IMR-90 (cell line): ENCODE measurements at regions not wholly inside any gene's neighbourhood (a gene's known extent, or its start where the extent isn't known, plus 50 kb on each side); places are given as distances from the start of the nearest gene placed in this dataset.

Source experiments
- ATAC-seq: fragments of 200-7000 bp; cut with Tn5 transposase; 2 replicates; pipeline ENCODE4 v1.9.1; 2020; ENCODE audit warnings: low read depth, mild to moderate bottlenecking, moderate library complexity
- BruUV-seq: library from RNA; stranded (reverse); fragments of 400-500 nt; replicated peaks from 2 replicates; lab custom pipeline; 2021; lab: Mats Ljungman, UMichigan
- CTCF ChIA-PET: fragments of 300-600 bp; formaldehyde crosslinking; extraction: SDS; loops from one replicate; lab custom pipeline; 2021; ENCODE audit warnings: antibody characterized with exemption; lab: Yijun Ruan, JAX
- POLR2A ChIA-PET: fragments of 300-600 bp; sonication (Branson Sonifier 250); formaldehyde crosslinking; loops from one replicate; lab custom pipeline; 2022; ENCODE audit warnings: antibody characterized with exemption; ENCODE audit not compliant: unreplicated experiment; lab: Charles Lee
- DNase-seq: peaks from one replicate; pipeline ENCODE4 v3.0.0; 2013
- H2AFZ ChIP-seq: replicated peaks from 2 replicates; pipeline ENCODE3; 2013; ENCODE audit warnings: low read length, mild to moderate bottlenecking; ENCODE audit not compliant: poor library complexity
- H2AK5ac ChIP-seq: 2 replicates; pipeline ENCODE4 v1.6.1; 2013; ENCODE audit warnings: low read depth, low read length, inconsistent platforms
- H2AK9ac ChIP-seq: replicated peaks from 2 replicates; pipeline ENCODE3; 2013; ENCODE audit warnings: mild to moderate bottlenecking, low read depth, low read length, moderate library complexity; ENCODE audit not compliant: poor library complexity
- H2BK120ac ChIP-seq: 2 replicates; pipeline ENCODE4 v1.6.1; 2013; ENCODE audit warnings: low read depth, low read length, inconsistent platforms
- H2BK15ac ChIP-seq: 3 replicates; pipeline ENCODE4 v1.6.1; 2013; ENCODE audit warnings: low read depth, low read length, inconsistent platforms
- H2BK20ac ChIP-seq: 2 replicates; pipeline ENCODE4 v1.6.1; 2013; ENCODE audit warnings: low read depth, mild to moderate bottlenecking, inconsistent platforms, low read length, moderate library complexity
- H2BK5ac ChIP-seq: 2 replicates; pipeline ENCODE4 v1.6.1; 2013; ENCODE audit warnings: mild to moderate bottlenecking, low read depth, low read length, inconsistent platforms; ENCODE audit not compliant: poor library complexity, severe bottlenecking
- H3K14ac ChIP-seq: replicated peaks from 2 replicates; pipeline ENCODE4 v1.6.1; 2013; ENCODE audit warnings: low read depth, low read length, inconsistent platforms
- H3K18ac ChIP-seq: 2 replicates; pipeline ENCODE4 v1.6.1; 2013; ENCODE audit warnings: low read depth, low read length, control low read depth
- H3K23ac ChIP-seq: 2 replicates; pipeline ENCODE4 v1.6.1; 2013; ENCODE audit warnings: low read depth, low read length, inconsistent platforms
- H3K27ac ChIP-seq: 2 replicates; pipeline ENCODE4 v1.5.1; 2013; ENCODE audit warnings: mild to moderate bottlenecking, control low read depth, low read length; ENCODE audit not compliant: insufficient read depth
- H3K27me3 ChIP-seq: 2 replicates; pipeline ENCODE4 v1.6.1; 2013; ENCODE audit warnings: low read length; ENCODE audit not compliant: control insufficient read depth, insufficient read depth
- H3K36me3 ChIP-seq: 2 replicates; pipeline ENCODE4 v1.6.1; 2013; ENCODE audit warnings: low read length, mixed read lengths; ENCODE audit not compliant: control insufficient read depth, insufficient read depth
- H3K4ac ChIP-seq: 2 replicates; pipeline ENCODE4 v1.6.1; 2013; ENCODE audit warnings: low read depth, low read length, inconsistent platforms
- H3K4me1 ChIP-seq: 2 replicates; pipeline ENCODE4 v1.6.1; 2013; ENCODE audit warnings: low read length, mixed read lengths; ENCODE audit not compliant: control insufficient read depth, insufficient read depth
- H3K4me2 ChIP-seq: 2 replicates; pipeline ENCODE4 v1.6.1; 2013; ENCODE audit warnings: low read depth, mild to moderate bottlenecking, control low read depth, low read length, moderate library complexity
- H3K4me3 ChIP-seq: 2 replicates; pipeline ENCODE4 v1.5.1; 2013; ENCODE audit warnings: low read depth, mild to moderate bottlenecking, control low read depth, low read length, moderate library complexity; ENCODE audit not compliant: insufficient read depth
- H3K56ac ChIP-seq: 2 replicates; pipeline ENCODE4 v1.6.1; 2013; ENCODE audit warnings: low read length, inconsistent platforms; ENCODE audit not compliant: insufficient read depth; ENCODE audit errors: extremely low read depth
- H3K79me1 ChIP-seq, 2 experiments: 2 replicates each; pipeline ENCODE4 v1.6.1; 2013; ENCODE audit warnings: low read length in 2 of 2, inconsistent platforms in 1 of 2, low read depth in 1 of 2
- H3K9ac ChIP-seq: 2 replicates; pipeline ENCODE4 v1.6.1; 2013; ENCODE audit warnings: low read depth, low read length, control low read depth
- H3K9me1 ChIP-seq: 2 replicates; pipeline ENCODE4 v1.6.1; 2013; ENCODE audit warnings: low read length, inconsistent platforms; ENCODE audit not compliant: insufficient read depth
- H3K9me3 ChIP-seq: 2 replicates; pipeline ENCODE4 v1.6.1; 2013; ENCODE audit warnings: low read length; ENCODE audit not compliant: control insufficient read depth, insufficient read depth
- H4K20me1 ChIP-seq: 2 replicates; pipeline ENCODE4 v1.6.1; 2013; ENCODE audit warnings: low read length, inconsistent platforms; ENCODE audit not compliant: insufficient read depth
- H4K5ac ChIP-seq: 2 replicates; pipeline ENCODE4 v1.6.1; 2013; ENCODE audit warnings: mild to moderate bottlenecking, low read depth, low read length, control low read depth
- H4K8ac ChIP-seq, 2 experiments: 2 replicates each; pipeline ENCODE4 v1.6.1; 2013; ENCODE audit warnings: low read depth in 2 of 2, low read length in 2 of 2, control low read depth in 1 of 2, inconsistent platforms in 1 of 2
- H4K91ac ChIP-seq: 2 replicates; pipeline ENCODE4 v1.6.1; 2013; ENCODE audit warnings: low read depth, low read length, inconsistent platforms; ENCODE audit not compliant: insufficient read depth
- BHLHE40 ChIP-seq: fragments of 150-350 bp; IDR thresholded peaks from 2 replicates; pipeline ENCODE4 v1.6.1; 2016; ENCODE audit warnings: mild to moderate bottlenecking, low read depth, low read length
- CEBPB ChIP-seq: IDR thresholded peaks from 2 replicates; pipeline ENCODE4 v1.6.1; 2012; ENCODE audit warnings: low read depth, low read length, improper control_type of control experiment
- ELK1 ChIP-seq: fragments of 150-350 bp; IDR thresholded peaks from 2 replicates; pipeline ENCODE4 v1.6.1; 2016; ENCODE audit warnings: low read depth, mild to moderate bottlenecking, low read length, moderate library complexity, borderline replicate concordance
- FOS ChIP-seq: fragments of 150-350 bp; IDR thresholded peaks from 2 replicates; pipeline ENCODE4 v1.6.1; 2016; ENCODE audit warnings: low read depth, low read length
- NFE2L2 ChIP-seq: fragments of 150-350 bp; IDR thresholded peaks from 2 replicates; pipeline ENCODE4 v1.6.1; 2016; ENCODE audit warnings: low read depth, mild to moderate bottlenecking, low read length
- POLR2A ChIP-seq: IDR thresholded peaks from 2 replicates; pipeline ENCODE4 v1.6.1; 2012; ENCODE audit warnings: mild to moderate bottlenecking, low read depth, low read length
- SMC3 ChIP-seq: fragments of 150-350 bp; IDR thresholded peaks from 2 replicates; pipeline ENCODE4 v1.6.1; 2016; ENCODE audit warnings: low read depth, mild to moderate bottlenecking, antibody characterized with exemption, low read length, moderate library complexity
- USF2 ChIP-seq: fragments of 150-350 bp; IDR thresholded peaks from 2 replicates; pipeline ENCODE4 v1.6.1; 2017; ENCODE audit warnings: mild to moderate bottlenecking, antibody characterized with exemption, low read length, low read depth
- WGBS, 2 experiments: methylation state at CpG; one replicate each; pipeline versions ENCODE4 v1.1.5 to v1.1.7; 2013; ENCODE audit warnings: missing lambda C conversion rate in 2 of 2; ENCODE audit not compliant: insufficient read length in 1 of 2; ENCODE audit errors: extremely low coverage in 2 of 2; 5-methylcytosine and 5-hydroxymethylcytosine counted together
- dilution Hi-C: fragments of 300-500 bp; cut with HindIII; formaldehyde crosslinking; loops from one replicate; pipeline ENCODE4 v1.14.3; 2018; ENCODE audit warnings: low sequenced_read_pairs; ENCODE audit not compliant: unreplicated experiment
- in situ Hi-C: fragments of 300-500 bp; cut with MboI; formaldehyde crosslinking; loops from 3 replicates; pipeline ENCODE4 v1.14.3; 2019; ENCODE audit warnings: low sequenced_read_pairs, inconsistent platforms, mixed read lengths
- intact Hi-C: fragments of 100-400 bp; cut with micrococcal nuclease; formaldehyde crosslinking; loops from 2 replicates; pipeline ENCODE4 v1.10.0; 2022

GRCh38 chr18:78785706-78786105, 193.9 kb upstream of the SALL3 start:
- H3K4me2 ChIP-seq, result no peak overlapping the region
- no peak overlapping the region for H3K18ac ChIP-seq
- peaks cover 37% of the 10 kb centered on the region for H3K9me3 ChIP-seq
- H3K79me1 ChIP-seq, result no peaks in the 10 kb centered on the region
- no peak overlapping the region for H3K4ac ChIP-seq
- H4K91ac ChIP-seq, result no peak overlapping the region
- no peak overlapping the region for H2AK9ac ChIP-seq
- H3K23ac ChIP-seq, result no peak overlapping the region
- no peak overlapping the region for H4K5ac ChIP-seq
- no peaks in the 10 kb centered on the region for H3K4me1 ChIP-seq
- no peak overlapping the region for H3K4me3 ChIP-seq
- DNase-seq, result no peak
- H2AFZ ChIP-seq, result no peak overlapping the region
- H2AK5ac ChIP-seq, result no peak overlapping the region
- no peaks in the 10 kb centered on the region for H3K9me1 ChIP-seq
- H3K27me3 ChIP-seq, result no peaks in the 10 kb centered on the region
- no peaks in the 10 kb centered on the region for H4K20me1 ChIP-seq
- dilution Hi-C loops, result no loop called here
- H2BK15ac ChIP-seq, result no peak overlapping the region
- no peak overlapping the region for H2BK20ac ChIP-seq
- ATAC-seq, result no peak
- no peak overlapping the region for H2BK120ac ChIP-seq
- no CpG with 5 or more reads among the region's 5 CpGs for whole genome bisulfite sequencing, 2 experiments
- no peaks in the 10 kb centered on the region for H3K36me3 ChIP-seq
- ChIA-PET CTCF (no interaction called here), POLR2A (no interaction called here)
- H3K9ac ChIP-seq, result no peak overlapping the region
- H3K27ac ChIP-seq, result no peak overlapping the region
- in situ Hi-C loops, result no loop called here
- intact Hi-C loops, result no loop called here
- H3K56ac ChIP-seq, result no peak overlapping the region
- TF ChIP-seq POLR2A (no peak), NFE2L2 (no peak), ELK1 (no peak), BHLHE40 (no peak), USF2 (no peak), FOS (no peak), CEBPB (no peak), SMC3 (no peak)
- H4K8ac ChIP-seq, result no peak overlapping the region
- H2BK5ac ChIP-seq, result no peak overlapping the region
- no TSS peak for BruUV-seq
- H3K14ac ChIP-seq, result no peak overlapping the region
